K562 (cell line): ENCODE measurements at regions not wholly inside any gene's neighbourhood (a gene's known extent, or its start where the extent isn't known, plus 50 kb on each side); places are given as distances from the start of the nearest gene placed in this dataset.

Experiments used
- BRF2 ChIP-seq: IDR thresholded peaks from 3 replicates; pipeline ENCODE4 v1.6.1; 2011; ENCODE audit warnings: borderline replicate concordance, mild to moderate bottlenecking; ENCODE audit not compliant: insufficient read length, insufficient read depth
- CBX1 ChIP-seq: sonication (generic); IDR thresholded peaks from 2 replicates; pipeline ENCODE4 v1.6.1; 2016; ENCODE audit warnings: antibody characterized with exemption, low read depth, mild to moderate bottlenecking
- CCNT2 ChIP-seq: IDR thresholded peaks from 2 replicates; pipeline ENCODE4 v1.6.1; 2011; ENCODE audit warnings: borderline replicate concordance, low read depth, mild to moderate bottlenecking, moderate library complexity, mixed read lengths, low read length; ENCODE audit not compliant: insufficient read length; ENCODE audit errors: extremely low read depth
- CREB1 ChIP-seq, 2 experiments: sonication (generic) in 1 of 2; formaldehyde crosslinking in 1 of 2; IDR thresholded peaks; 2 replicates each; pipeline versions ENCODE4 v1.6.1 to v1.8.0; 2012 to 2022; ENCODE audit warnings: inconsistent platforms in 1 of 2, mild to moderate bottlenecking in 1 of 2, missing genetic modification reagents in 1 of 2, moderate library complexity in 1 of 2
- ETV5 ChIP-seq: sonication (generic); formaldehyde crosslinking; IDR thresholded peaks from 2 replicates; pipeline ENCODE4 v1.4.0; 2020; ENCODE audit warnings: low read depth, mild to moderate bottlenecking, missing genetic modification reagents
- ETV6 ChIP-seq, 3 experiments: fragments of 150-350 bp in 1 of 3; sonication (generic) in 1 of 3; formaldehyde crosslinking in 1 of 3; IDR thresholded peaks; 2 replicates each; pipeline versions ENCODE4 v1.6.1 to v1.8.0; 2014 to 2022; ENCODE audit warnings: borderline replicate concordance in 2 of 3, low read depth in 2 of 3, antibody characterized with exemption in 1 of 3, low read length in 1 of 3, mild to moderate bottlenecking in 1 of 3, missing genetic modification reagents in 1 of 3
- HNRNPUL1 ChIP-seq: fragments of 200-400 bp; formaldehyde crosslinking; IDR thresholded peaks from 2 replicates; pipeline ENCODE4 v1.6.1; 2017; ENCODE audit warnings: low read length
- KLF6 ChIP-seq: fragments of 250-450 bp; sonication (Bioruptor Pico); IDR thresholded peaks from 2 replicates; pipeline ENCODE4 v1.4.0; 2020; ENCODE audit warnings: mild to moderate bottlenecking, moderate library complexity, borderline replicate concordance
- MAFK ChIP-seq: IDR thresholded peaks from 2 replicates; pipeline ENCODE4 v1.6.1; 2011; ENCODE audit warnings: low read length, improper control_type of control experiment
- NFRKB ChIP-seq: fragments of 450-650 bp; IDR thresholded peaks from 2 replicates; pipeline ENCODE4 v1.6.1; 2016; ENCODE audit warnings: low read depth
- PATZ1 ChIP-seq: fragments of 250-450 bp; sonication (Bioruptor Pico); IDR thresholded peaks from 2 replicates; pipeline ENCODE4 v1.5.0; 2020; ENCODE audit warnings: mild to moderate bottlenecking, borderline replicate concordance
- SIRT6 ChIP-seq: IDR thresholded peaks from one replicate; pipeline ENCODE4 v1.6.1; 2012; ENCODE audit warnings: low read depth, mild to moderate bottlenecking, control low read depth, inconsistent platforms, low read length, moderate library complexity
- SLC30A9 ChIP-seq: fragments of 250-450 bp; sonication (Bioruptor Pico); IDR thresholded peaks from 2 replicates; pipeline ENCODE4 v1.8.0; 2022; ENCODE audit warnings: mild to moderate bottlenecking, moderate library complexity
- SNAPC5 ChIP-seq: fragments of 250-450 bp; sonication (Bioruptor Pico); IDR thresholded peaks from 2 replicates; pipeline ENCODE4 v1.8.0; 2021; ENCODE audit warnings: moderate library complexity, mild to moderate bottlenecking, inconsistent platforms
- SRSF1 ChIP-seq: fragments of 200-400 bp; formaldehyde crosslinking; IDR thresholded peaks from 2 replicates; pipeline ENCODE4 v1.6.1; 2017; ENCODE audit warnings: mild to moderate bottlenecking, low read depth, low read length, moderate library complexity
- SRSF3 ChIP-seq: fragments of 200-400 bp; formaldehyde crosslinking; IDR thresholded peaks from 2 replicates; pipeline ENCODE4 v1.6.1; 2016; ENCODE audit warnings: mild to moderate bottlenecking, low read length, moderate library complexity; ENCODE audit not compliant: insufficient read depth
- TFE3 ChIP-seq: fragments of 450-650 bp; formaldehyde crosslinking; IDR thresholded peaks from 2 replicates; pipeline ENCODE4 v1.4.0; 2020; ENCODE audit warnings: mild to moderate bottlenecking, mixed read lengths
- ZC3H11A ChIP-seq: IDR thresholded peaks from 2 replicates; pipeline ENCODE4 v1.6.1; 2012; ENCODE audit warnings: low read depth, low read length, improper control_type of control experiment
- ZFP1 ChIP-seq: fragments of 450-650 bp; formaldehyde crosslinking; IDR thresholded peaks from 2 replicates; pipeline ENCODE4 v1.4.0; 2020; ENCODE audit warnings: mild to moderate bottlenecking, mixed read lengths
- ZNF174 ChIP-seq: fragments of 250-450 bp; sonication (Bioruptor Pico); IDR thresholded peaks from 2 replicates; pipeline ENCODE4 v1.4.0; 2020; ENCODE audit warnings: mild to moderate bottlenecking
- ZNF384 ChIP-seq: IDR thresholded peaks from 2 replicates; pipeline ENCODE4 v1.6.1; 2012; ENCODE audit warnings: low read depth, low read length, improper control_type of control experiment
- ZNF408 ChIP-seq: fragments of 250-450 bp; sonication (Bioruptor Pico); IDR thresholded peaks from 2 replicates; pipeline ENCODE4 v1.4.0; 2020; ENCODE audit warnings: low read depth, mild to moderate bottlenecking, moderate library complexity
- ZNF695 ChIP-seq: fragments of 450-650 bp; formaldehyde crosslinking; IDR thresholded peaks from 2 replicates; pipeline ENCODE4 v1.4.0; 2020; ENCODE audit warnings: mild to moderate bottlenecking, moderate library complexity

- TF ChIP-seq NFRKB (peak; percentile 98), ZNF408 (no peak), ETV6 (IDR thresholded peaks at IDR 0.05; ENCODE audit: borderline replicate concordance in 1 of 2, low read depth in 2 of 2, low read length in 1 of 2) (no peak), ETV6 (CRISPR knock-in tag; IDR thresholded peaks at IDR 0.05; ENCODE audit: borderline replicate concordance) (no peak), BRF2 (no peak), KLF6 (CRISPR knock-in tag) (no peak), SRSF1 (no peak), MAFK (no peak), ZFP1 (CRISPR knock-in tag) (no peak), SLC30A9 (CRISPR knock-in tag) (no peak), CBX1 (no peak), CREB1 (IDR thresholded peaks at IDR 0.05) (no peak), CREB1 (CRISPR knock-in tag; IDR thresholded peaks at IDR 0.05) (no peak), ZNF384 (no peak), SRSF3 (no peak), ETV5 (CRISPR knock-in tag) (no peak), CCNT2 (no peak), ZC3H11A (no peak), TFE3 (no peak), ZNF174 (no peak), ZNF695 (no peak), PATZ1 (no peak; the same call in 1 of the 2 replicates), SNAPC5 (no peak), SIRT6 (no peak), HNRNPUL1 (no peak)
Observed at GRCh38 chr4:10181745-10182445, 65.3 kb upstream of the WDR1 start (continued).
